NCI-H2196 treated with DMSO at 0.1 percent for 48 hours (cell line): ENCODE measurements at regions not wholly inside any gene's neighbourhood (a gene's known extent, or its start where the extent isn't known, plus 50 kb on each side); places are given as distances from the start of the nearest gene placed in this dataset.
"Not testable (repeated sequence)": the region's sequence is repeated elsewhere in the genome, so short reads cannot be mapped to it uniquely, and the experiment has no call there.

Experiments used
- DNase-seq: peaks from one replicate; lab custom pipeline; 2025; ENCODE audit not compliant: unreplicated experiment; lab: John Stamatoyannopoulos, UW

DNA sequence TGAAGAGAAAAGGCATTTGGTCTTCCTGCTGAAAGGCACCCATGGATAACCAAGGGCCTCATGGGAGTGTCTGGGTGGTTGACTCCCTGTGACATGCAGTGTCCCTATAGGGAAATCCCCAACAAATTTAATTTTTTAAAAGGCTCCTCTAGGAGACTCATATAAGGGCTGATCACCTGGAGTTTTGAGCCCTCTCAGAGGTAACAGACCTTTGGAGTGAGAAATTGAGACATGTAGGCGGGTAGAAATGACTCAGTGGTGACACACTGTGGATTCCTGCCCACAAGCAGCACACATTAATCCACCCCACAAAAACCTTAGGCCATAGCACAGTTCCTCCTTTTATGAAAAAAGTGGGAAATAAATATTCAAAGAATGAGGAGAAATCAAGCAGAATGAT lies 557.0 kb upstream of the CNTNAP5 start:
- DNase-seq = no peak

- DNase-seq = no peak
These were observed 543.7 kb upstream of the CNTNAP5 start for GRCh38 chr2:123481406-123481805.

GRCh38 chr2:123485056-123485455 lies 540.0 kb upstream of the CNTNAP5 start:
- DNase-seq = no peak

- DNase-seq = no peak
These were observed 531.4 kb upstream of the CNTNAP5 start for GRCh38 chr2:123493687-123494086.

- DNase-seq = no peak
These were observed 529.8 kb upstream of the CNTNAP5 start for GRCh38 chr2:123495241-123495640.

- DNase-seq = no peak
These were observed 524.7 kb upstream of the CNTNAP5 start for GRCh38 chr2:123500346-123500745.

- no peak for DNase-seq
These were observed 524.1 kb upstream of the CNTNAP5 start for GRCh38 chr2:123500988-123501387.

DNA sequence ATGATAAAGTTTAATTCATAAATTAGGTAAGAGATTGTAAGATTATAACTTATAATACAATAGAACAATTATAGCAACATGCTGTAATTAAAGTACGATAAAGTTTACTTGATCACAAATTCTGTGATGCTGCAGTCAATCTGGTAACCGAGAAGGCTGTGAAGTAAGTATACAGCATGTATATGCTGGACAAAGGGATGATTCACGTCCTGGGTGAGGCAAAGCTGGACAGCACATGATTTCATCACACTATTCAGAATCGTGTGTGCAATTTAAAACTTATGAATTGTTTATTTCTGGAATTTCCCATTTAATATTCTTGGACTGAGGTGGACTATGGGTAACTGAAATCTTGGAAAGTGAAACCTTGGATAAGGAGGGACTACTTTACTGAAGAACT lies 522.2 kb upstream of the CNTNAP5 start:
- DNase-seq = no peak

DNA sequence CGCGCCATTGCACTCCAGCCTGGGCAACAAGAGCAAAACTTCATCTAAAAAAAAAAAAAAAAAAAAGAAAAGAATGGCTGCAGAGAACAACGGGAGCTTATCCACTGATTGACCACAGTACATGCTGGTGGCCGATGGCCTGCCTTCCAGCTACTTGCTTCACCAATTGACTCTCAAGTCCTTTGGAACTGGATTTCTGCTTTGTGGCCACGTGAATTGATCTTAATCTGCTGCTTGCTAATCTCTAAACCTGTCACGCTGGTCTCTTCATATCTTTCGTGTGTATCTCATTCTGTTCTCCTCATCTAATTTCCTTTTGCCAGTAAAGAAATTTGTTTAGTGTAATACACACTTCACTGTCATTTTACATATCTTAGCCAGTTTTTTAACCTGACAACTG lies 512.5 kb upstream of the CNTNAP5 start:
- DNase-seq = no peak

- no peak for DNase-seq
These were observed 511.7 kb upstream of the CNTNAP5 start for GRCh38 chr2:123513351-123513750.

DNA sequence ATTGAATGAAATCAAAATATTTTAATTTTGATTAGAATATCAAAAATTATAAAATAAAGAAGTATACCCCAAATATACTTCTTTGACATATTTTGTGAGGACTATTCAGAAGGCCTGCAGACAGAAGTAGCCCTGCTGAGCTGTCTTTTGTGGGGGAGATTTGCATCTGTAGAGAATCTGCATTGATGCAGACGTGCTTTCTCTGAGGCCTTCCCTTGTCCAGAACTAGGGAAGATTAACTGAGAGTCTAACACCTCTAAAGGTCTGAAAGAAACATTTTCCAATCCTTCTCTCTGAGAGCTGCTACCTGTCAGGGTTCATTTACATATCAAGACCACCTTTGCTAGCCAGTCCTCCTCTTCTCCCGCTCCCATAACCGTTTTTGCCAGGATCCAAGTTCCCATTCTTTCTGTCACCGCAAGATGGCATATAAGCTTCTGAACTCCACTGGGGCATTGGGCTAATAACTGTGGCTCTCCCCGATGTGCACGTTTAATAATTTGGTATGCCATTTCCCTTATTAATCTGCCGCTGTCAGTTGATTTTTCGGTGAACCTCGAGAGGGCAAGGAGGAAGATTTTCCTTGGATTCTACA lies 510.4 kb upstream of the CNTNAP5 start:
- no peak for DNase-seq

GRCh38 chr2:123518367-123518766 lies 506.7 kb upstream of the CNTNAP5 start:
- DNase-seq = no peak

GRCh38 chr2:123521854-123522253 lies 503.2 kb upstream of the CNTNAP5 start:
- no peak for DNase-seq

DNA sequence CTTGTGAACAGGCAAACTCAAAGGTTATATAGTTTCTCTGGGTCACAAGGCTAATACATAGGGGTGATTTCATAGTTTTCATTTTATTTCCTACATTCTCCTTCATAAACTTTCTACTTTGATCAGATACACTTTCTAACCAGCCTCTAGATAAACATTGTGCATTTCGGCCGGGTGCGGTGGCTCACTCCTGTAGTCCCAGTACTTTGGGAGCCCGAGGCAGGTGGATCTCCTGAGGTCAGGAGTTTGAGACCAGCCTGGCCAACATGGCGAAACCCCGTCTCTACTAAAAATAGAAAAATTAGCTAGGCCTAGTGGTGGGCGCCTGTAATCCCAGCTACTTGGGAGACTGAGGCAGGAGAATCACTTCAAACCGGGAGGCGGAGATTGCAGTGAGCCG lies 502.6 kb upstream of the CNTNAP5 start:
- DNase-seq = not testable (repeated sequence)

DNA sequence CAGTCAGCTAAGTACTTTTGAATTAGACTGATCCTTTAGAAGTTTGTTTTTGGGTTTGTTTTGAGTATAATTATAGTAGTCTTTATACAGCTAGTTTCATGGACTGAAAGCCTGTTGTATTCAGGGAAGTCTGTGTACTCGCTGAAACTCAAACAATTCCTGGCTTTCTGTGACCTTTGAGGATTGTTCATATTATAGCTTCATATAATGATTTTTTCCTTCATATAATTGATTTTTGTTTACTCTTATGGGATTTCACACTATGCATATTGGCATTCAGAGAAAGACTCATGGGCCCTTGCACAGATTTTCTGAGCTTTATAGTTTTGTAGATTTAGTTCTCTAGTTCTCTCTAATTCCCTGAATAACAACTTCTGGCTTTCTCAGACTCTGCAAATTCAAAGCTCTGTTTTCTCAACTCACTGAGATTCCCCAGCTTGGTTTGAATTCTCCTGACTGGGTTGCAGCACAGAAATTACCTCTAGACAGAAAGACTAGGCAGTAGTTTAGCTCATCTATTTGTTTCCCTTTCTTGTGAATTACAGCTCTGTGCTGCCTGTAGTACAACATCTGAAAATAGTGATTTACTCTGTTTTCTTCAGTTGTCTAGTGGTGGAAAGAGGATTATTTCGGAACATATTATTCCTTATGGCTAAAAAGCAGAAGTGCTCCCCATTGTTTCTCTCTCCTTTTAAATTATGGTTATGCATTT lies 495.9 kb upstream of the CNTNAP5 start:
- no peak for DNase-seq

DNA sequence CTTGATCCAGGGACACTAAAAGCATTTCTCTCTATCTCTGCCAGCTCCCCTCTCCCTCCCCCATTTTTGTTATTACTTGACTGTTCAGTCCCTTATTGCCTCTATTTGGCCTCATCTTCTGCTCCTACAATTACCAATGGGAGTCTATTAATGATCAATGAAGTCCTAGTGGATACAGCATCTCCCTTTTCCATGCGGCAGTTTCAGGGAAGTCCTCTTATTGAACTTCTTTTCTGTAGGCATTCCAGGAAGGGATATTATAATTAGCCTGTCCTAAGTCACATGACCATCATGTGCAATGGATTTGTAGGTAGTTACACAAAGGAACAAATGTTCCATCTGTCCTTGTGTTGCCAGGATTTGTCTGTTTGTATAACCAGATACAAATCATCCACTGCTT lies 495.1 kb upstream of the CNTNAP5 start:
- DNase-seq = no peak

DNA sequence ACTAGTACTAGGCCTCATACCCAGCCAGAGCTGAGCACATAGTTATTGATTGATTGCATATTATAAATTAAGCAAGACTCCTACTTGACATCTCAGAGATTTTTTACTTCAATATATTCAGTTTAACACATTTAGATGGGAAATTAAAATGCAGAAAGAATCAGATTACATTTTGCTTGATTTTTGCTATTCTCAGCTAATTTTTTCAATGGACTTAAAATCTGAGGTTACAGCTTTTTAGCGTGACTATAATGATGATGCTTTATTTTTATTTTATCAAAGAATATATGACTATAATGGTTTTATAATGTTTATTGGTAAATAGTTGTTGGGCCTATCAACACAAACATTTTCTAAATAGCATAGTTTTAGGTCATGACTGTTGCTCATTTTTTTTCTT lies 493.0 kb upstream of the CNTNAP5 start:
- DNase-seq = no peak

GRCh38 chr2:123532994-123533393 lies 492.1 kb upstream of the CNTNAP5 start:
- DNase-seq = no peak

GRCh38 chr2:123540291-123540690 lies 484.8 kb upstream of the CNTNAP5 start:
- no peak for DNase-seq

DNA sequence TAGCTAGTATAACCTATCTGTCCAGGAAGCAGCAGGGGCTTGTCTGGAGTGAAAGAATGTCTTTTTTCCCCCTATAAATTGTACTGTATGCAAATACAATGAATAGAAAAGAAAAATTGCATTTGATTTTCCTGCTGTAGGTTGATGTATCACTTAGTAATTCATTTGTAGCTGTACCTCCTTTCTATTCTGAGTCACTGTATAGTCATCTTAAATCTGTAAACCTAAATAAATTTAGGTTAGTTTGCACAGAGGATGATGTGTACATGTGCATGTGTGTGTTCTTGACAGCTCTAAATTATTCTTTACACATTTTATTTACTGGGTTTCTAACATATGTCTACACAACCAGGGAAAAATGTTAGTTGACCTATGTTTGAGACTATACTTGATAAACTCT lies 478.7 kb upstream of the CNTNAP5 start:
- DNase-seq = no peak

- DNase-seq = no peak
These were observed 461.6 kb upstream of the CNTNAP5 start for GRCh38 chr2:123563515-123563914.

- DNase-seq = no peak
These were observed 458.7 kb upstream of the CNTNAP5 start for GRCh38 chr2:123566291-123566946.
